ENCODE measurements at regions not wholly inside any gene's neighbourhood (a gene's known extent, or its start where the extent isn't known, plus 50 kb on each side); places are given as distances from the start of the nearest gene placed in this dataset.

DNA sequence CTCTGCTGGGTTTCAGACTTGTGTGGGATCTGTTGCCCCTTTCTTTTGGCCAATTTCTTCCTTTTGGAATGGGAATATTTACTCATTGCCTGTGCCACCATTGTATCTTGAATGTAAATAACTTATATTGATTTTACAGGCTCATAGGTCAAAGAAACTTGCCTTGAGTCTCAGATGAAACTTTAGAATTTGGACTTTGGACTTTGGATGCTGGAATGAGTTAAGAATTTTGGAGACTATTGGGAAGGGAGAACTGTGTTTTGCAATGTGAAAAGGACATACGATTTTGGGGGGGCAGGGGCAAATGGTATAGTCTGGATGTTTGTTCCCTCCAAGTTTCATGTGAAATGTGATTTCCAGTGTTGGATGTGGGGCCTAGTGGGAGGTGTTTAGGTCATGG lies 62.6 kb upstream of the TNFRSF21 start:
- TF ChIP-seq, protein P1, sequence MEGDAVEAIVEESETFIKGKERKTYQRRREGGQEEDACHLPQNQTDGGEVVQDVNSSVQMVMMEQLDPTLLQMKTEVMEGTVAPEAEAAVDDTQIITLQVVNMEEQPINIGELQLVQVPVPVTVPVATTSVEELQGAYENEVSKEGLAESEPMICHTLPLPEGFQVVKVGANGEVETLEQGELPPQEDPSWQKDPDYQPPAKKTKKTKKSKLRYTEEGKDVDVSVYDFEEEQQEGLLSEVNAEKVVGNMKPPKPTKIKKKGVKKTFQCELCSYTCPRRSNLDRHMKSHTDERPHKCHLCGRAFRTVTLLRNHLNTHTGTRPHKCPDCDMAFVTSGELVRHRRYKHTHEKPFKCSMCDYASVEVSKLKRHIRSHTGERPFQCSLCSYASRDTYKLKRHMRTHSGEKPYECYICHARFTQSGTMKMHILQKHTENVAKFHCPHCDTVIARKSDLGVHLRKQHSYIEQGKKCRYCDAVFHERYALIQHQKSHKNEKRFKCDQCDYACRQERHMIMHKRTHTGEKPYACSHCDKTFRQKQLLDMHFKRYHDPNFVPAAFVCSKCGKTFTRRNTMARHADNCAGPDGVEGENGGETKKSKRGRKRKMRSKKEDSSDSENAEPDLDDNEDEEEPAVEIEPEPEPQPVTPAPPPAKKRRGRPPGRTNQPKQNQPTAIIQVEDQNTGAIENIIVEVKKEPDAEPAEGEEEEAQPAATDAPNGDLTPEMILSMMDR (conservative IDR thresholded peaks at IDR 0.05 in 1 of 2, IDR thresholded peaks at IDR 0.05 in 1 of 2; ENCODE audit: extremely low read depth in 1 of 2, insufficient read depth in 1 of 2, low read depth in 1 of 2, low read length in 2 of 2) = no peak
- TF ChIP-seq EZH2 (IDR thresholded peaks at IDR 0.05; ENCODE audit: borderline replicate concordance, low read length) = no peak

All from mammary epithelial cell (primary cell).